K562 (cell line): ENCODE measurements at regions not wholly inside any gene's neighbourhood (a gene's known extent, or its start where the extent isn't known, plus 50 kb on each side); places are given as distances from the start of the nearest gene placed in this dataset.

Source experiments
- ATAC-seq: fragments of 200-7000 bp; cut with Tn5 transposase; 3 replicates; pipeline ENCODE4 v1.9.1; 2020; ENCODE audit warnings: moderate library complexity
- BruUV-seq: library from RNA; stranded (reverse); fragments of 400-500 nt; replicated peaks from 2 replicates; lab custom pipeline; 2021; lab: Mats Ljungman, UMichigan
- CTCF ChIA-PET: fragments of 300-600 bp; formaldehyde crosslinking; extraction: SDS; loops from one replicate; lab custom pipeline; 2021; ENCODE audit warnings: low intra/inter-chr PET ratio; lab: Yijun Ruan, JAX
- POLR2A ChIA-PET: fragments of 300-600, 350-650 bp; sonication (Branson Sonifier 250); formaldehyde crosslinking; extraction: SDS; loops from one replicate; lab custom pipeline; 2021; ENCODE audit warnings: antibody characterized with exemption, inconsistent platforms; lab: Yijun Ruan, JAX
- DNase-seq, 4 experiments: peaks; one replicate each; pipeline versions ENCODE4 v3.0.0 to v3.0.0-alpha.2; 2011 to 2018; ENCODE audit warnings: low spot score in 3 of 4, mixed read lengths in 3 of 4; ENCODE audit errors: extremely low read depth in 1 of 4
- FAIRE-seq: peaks from 2 replicates; lab custom pipeline; 2011; peaks lifted over from hg19 to GRCh38; lab: Jason Lieb, UNC
- H2AFZ ChIP-seq: 2 replicates; pipeline ENCODE4 v1.6.0; 2011; ENCODE audit warnings: low read depth, low read length, control low read depth, inconsistent platforms
- H3K27ac ChIP-seq: fragments of 200-600 bp; 3 replicates; pipeline ENCODE4 v1.8.0; 2011; ENCODE audit warnings: low read depth, mild to moderate bottlenecking, control low read depth, inconsistent platforms, low read length, moderate library complexity, mixed read lengths; ENCODE audit errors: extremely low read depth
- H3K27me3 ChIP-seq, 2 experiments: fragments of 300-600 bp in 1 of 2; 2 replicates in 1 of 2; 3 replicates in 1 of 2; pipeline versions ENCODE4 v1.6.0 to v1.8.0; 2011; ENCODE audit warnings: inconsistent platforms in 2 of 2, low read length in 2 of 2, mild to moderate bottlenecking in 1 of 2, mixed read lengths in 1 of 2, moderate library complexity in 1 of 2; ENCODE audit not compliant: control insufficient read depth in 2 of 2, insufficient read depth in 2 of 2
- H3K36me3 ChIP-seq: fragments of 300-600 bp; 3 replicates; pipeline ENCODE4 v1.8.0; 2011; ENCODE audit warnings: mild to moderate bottlenecking, low read length, inconsistent platforms; ENCODE audit not compliant: control insufficient read depth, insufficient read depth
- H3K4me1 ChIP-seq, 2 experiments: fragments of 200-600 bp in 1 of 2; replicated peaks in 1 of 2; 2 replicates in 1 of 2; 3 replicates in 1 of 2; pipeline versions ENCODE4 v1.5.1 to v1.8.0; 2011; ENCODE audit warnings: inconsistent platforms in 2 of 2, low read length in 2 of 2, mild to moderate bottlenecking in 1 of 2, mixed read lengths in 1 of 2, moderate library complexity in 1 of 2; ENCODE audit not compliant: control insufficient read depth in 2 of 2, insufficient read depth in 2 of 2
- H3K4me2 ChIP-seq: 2 replicates; pipeline ENCODE4 v1.6.1; 2011; ENCODE audit warnings: low read length, control low read depth, inconsistent platforms, mixed read lengths; ENCODE audit not compliant: insufficient read depth
- H3K4me3 ChIP-seq: fragments of 200-600 bp; sonication (generic), shearing (Covaris generic); 2 replicates; pipeline ENCODE4 v1.5.1; 2016; ENCODE audit warnings: control low read depth, inconsistent platforms
- H3K79me2 ChIP-seq: fragments of 200-600 bp; 3 replicates; pipeline ENCODE4 v1.8.0; 2011; ENCODE audit warnings: low read length, inconsistent platforms; ENCODE audit not compliant: control insufficient read depth, insufficient read depth
- H3K9ac ChIP-seq, 2 experiments: 2 replicates each; pipeline versions ENCODE4 v1.6.0 to v1.6.1; 2011; ENCODE audit warnings: low read depth in 2 of 2, low read length in 2 of 2, control low read depth in 1 of 2, inconsistent platforms in 1 of 2, mild to moderate bottlenecking in 1 of 2, mixed read lengths in 1 of 2; ENCODE audit not compliant: insufficient read depth in 1 of 2
- H3K9me1 ChIP-seq: one replicate; pipeline ENCODE4 v1.6.0; 2011; ENCODE audit warnings: inconsistent platforms, mild to moderate bottlenecking, low read length, moderate library complexity; ENCODE audit not compliant: control insufficient read depth, insufficient read depth
- H3K9me3 ChIP-seq: replicated peaks from 2 replicates; pipeline ENCODE4 v1.5.1; 2011; ENCODE audit warnings: low read depth, low read length, inconsistent platforms; ENCODE audit not compliant: control insufficient read depth, insufficient read depth
- H4K20me1 ChIP-seq: replicated peaks from 2 replicates; pipeline ENCODE4 v1.6.1; 2011; ENCODE audit warnings: low read length, inconsistent platforms, mixed read lengths; ENCODE audit not compliant: control insufficient read depth, insufficient read depth
- BRF1 ChIP-seq: IDR thresholded peaks from 3 replicates; pipeline ENCODE4 v1.6.1; 2011; ENCODE audit warnings: borderline replicate concordance, mild to moderate bottlenecking; ENCODE audit not compliant: insufficient read length; ENCODE audit errors: extremely low read depth
- CEBPB ChIP-seq: fragments of 450-650 bp; IDR thresholded peaks from 2 replicates; pipeline ENCODE4 v1.6.1; 2016; ENCODE audit warnings: missing genetic modification characterization, missing compliant biosample characterization
- DNMT1 ChIP-seq: fragments of 450-650 bp; IDR thresholded peaks from 2 replicates; pipeline ENCODE4 v1.6.1; 2016; ENCODE audit warnings: antibody characterized with exemption, mild to moderate bottlenecking
- FOXA3 ChIP-seq, 2 experiments: fragments of 450-650 bp in 1 of 2; sonication (generic) in 1 of 2; formaldehyde crosslinking; IDR thresholded peaks in 1 of 2; conservative IDR thresholded peaks in 1 of 2; 2 replicates each; pipeline versions ENCODE4 v1.4.0 to v1.8.0; 2020 to 2022; ENCODE audit warnings: mild to moderate bottlenecking in 2 of 2, missing genetic modification reagents in 1 of 2
- FOXO4 ChIP-seq: fragments of 450-650 bp; formaldehyde crosslinking; IDR thresholded peaks from 2 replicates; pipeline ENCODE4 v1.4.0; 2020; ENCODE audit warnings: mild to moderate bottlenecking, moderate library complexity
- IFI16 ChIP-seq: fragments of 250-450 bp; sonication (Bioruptor Pico); IDR thresholded peaks from 2 replicates; pipeline ENCODE4 v2.1.2; 2022; ENCODE audit warnings: mild to moderate bottlenecking, inconsistent platforms
- IRF9 ChIP-seq: fragments of 450-650 bp; IDR thresholded peaks from 2 replicates; pipeline ENCODE4 v1.6.1; 2016; ENCODE audit warnings: missing biosample characterization, missing genetic modification characterization
- MAFF ChIP-seq: IDR thresholded peaks from 2 replicates; pipeline ENCODE4 v1.6.1; 2012; ENCODE audit warnings: low read length, improper control_type of control experiment
- MITF ChIP-seq: IDR thresholded peaks from 2 replicates; pipeline ENCODE4 v1.6.1; 2014; ENCODE audit warnings: antibody characterized with exemption
- MYBL2 ChIP-seq, 2 experiments: fragments of 450-650 bp in 1 of 2; sonication (generic) in 1 of 2; formaldehyde crosslinking in 1 of 2; IDR thresholded peaks; 2 replicates each; pipeline versions ENCODE4 v1.6.1 to v1.8.1; 2017 to 2022; ENCODE audit warnings: borderline replicate concordance in 1 of 2, inconsistent platforms in 1 of 2, low read depth in 1 of 2, mild to moderate bottlenecking in 1 of 2, missing genetic modification reagents in 1 of 2, moderate library complexity in 1 of 2
- NBN ChIP-seq: fragments of 450-650 bp; IDR thresholded peaks from 2 replicates; pipeline ENCODE4 v1.6.1; 2016; ENCODE audit warnings: low read depth, mild to moderate bottlenecking
- PML ChIP-seq: IDR thresholded peaks from 2 replicates; pipeline ENCODE4 v1.6.1; 2012; ENCODE audit warnings: low read length, inconsistent platforms
- RCOR1 ChIP-seq, 2 experiments: IDR thresholded peaks; 2 replicates each; pipeline ENCODE4 v1.6.1; 2012; ENCODE audit warnings: low read depth in 2 of 2, low read length in 2 of 2, borderline replicate concordance in 1 of 2, improper control_type of control experiment in 1 of 2
- RFX5 ChIP-seq: IDR thresholded peaks from 2 replicates; pipeline ENCODE4 v1.6.1; 2011; ENCODE audit warnings: low read depth, mild to moderate bottlenecking, improper control_type of control experiment, low read length
- SMAD2 ChIP-seq: fragments of 150-350 bp; IDR thresholded peaks from 2 replicates; pipeline ENCODE4 v1.6.1; 2014; ENCODE audit warnings: low read depth, mild to moderate bottlenecking, low read length
- SMARCE1 ChIP-seq: fragments of 450-650 bp; IDR thresholded peaks from 2 replicates; pipeline ENCODE4 v1.7.1; 2016; ENCODE audit warnings: mild to moderate bottlenecking
- U2AF2 ChIP-seq: fragments of 200-400 bp; formaldehyde crosslinking; optimal IDR thresholded peaks from 2 replicates; pipeline ENCODE3; 2017; ENCODE audit warnings: low read depth, mild to moderate bottlenecking, low read length
- VEZF1 ChIP-seq: fragments of 200-800 bp; sonication (Bioruptor generic); IDR thresholded peaks from 2 replicates; pipeline ENCODE4 v1.6.1; 2017; ENCODE audit warnings: missing genetic modification characterization, missing compliant biosample characterization
- ZNF57 ChIP-seq: fragments of 450-650 bp; formaldehyde crosslinking; IDR thresholded peaks from 2 replicates; pipeline ENCODE4 v1.4.0; 2020; ENCODE audit warnings: mild to moderate bottlenecking, moderate library complexity
- WGBS: fragments of 100-300 bp; shearing (Covaris generic); methylation state at CpG from one replicate; pipeline ENCODE4 v1.1.6; 2016; ENCODE audit warnings: low coverage, mixed read lengths; ENCODE audit not compliant: insufficient coverage; ENCODE audit errors: missing lambda C conversion rate; 5-methylcytosine and 5-hydroxymethylcytosine counted together
- in situ Hi-C: fragments of 300-500 bp; cut with MboI; formaldehyde crosslinking; loops from 4 replicates; pipeline ENCODE4 v1.15.0; 2018; ENCODE audit warnings: inconsistent platforms, mixed read lengths
- intact Hi-C: fragments of 100-400 bp; cut with micrococcal nuclease; formaldehyde crosslinking; loops from 2 replicates; pipeline ENCODE4 v1.14.2; 2022

GRCh38 chr18:22604986-22605421 is 187.3 kb upstream of the CTAGE1 start (continued):
- no peak for TF ChIP-seq VEZF1 (CRISPR knock-in tag)
- TF ChIP-seq SMAD2 = no peak
- no peak for TF ChIP-seq DNMT1
- no peak for TF ChIP-seq RCOR1 (IDR thresholded peaks at IDR 0.05; ENCODE audit: borderline replicate concordance in 1 of 2, low read depth in 2 of 2, low read length in 2 of 2)
- TF ChIP-seq U2AF2 = no peak
- TF ChIP-seq NBN = no peak
- TF ChIP-seq MITF = no peak
- no peak for TF ChIP-seq MAFF
- no peak for TF ChIP-seq MYBL2 (IDR thresholded peaks at IDR 0.05; ENCODE audit: low read depth)
- no peak for TF ChIP-seq MYBL2 (CRISPR knock-in tag; IDR thresholded peaks at IDR 0.05; ENCODE audit: borderline replicate concordance)

GRCh38 chr18:22605736-22606135 is 188.0 kb upstream of the CTAGE1 start:
- intact Hi-C loops = no loop called here
- Histone ChIP-seq H4K20me1 (no peaks in the 10 kb centered on the region), H3K4me3 (no peak overlapping the region), H3K4me2 (no peak overlapping the region), H2AFZ (no peak overlapping the region), H3K27ac (no peak overlapping the region), H3K36me3 (no peaks in the 10 kb centered on the region), H3K79me2 (no peaks in the 10 kb centered on the region), H3K9me1 (no peaks in the 10 kb centered on the region), H3K9me3 (no peaks in the 10 kb centered on the region), H3K9ac (no peak overlapping the region), H3K4me1 (no peaks in the 10 kb centered on the region), H3K27me3 (peaks cover 9 to 21% of the 10 kb centered on the region in 2 experiments)
- BruUV-seq = no TSS peak
- CTCF ChIA-PET = no interaction called here
- 1% methylated on average over 4 of the region's 4 CpGs for WGBS
- POLR2A ChIA-PET = no interaction called here
- TF ChIP-seq FOXO4 (CRISPR knock-in tag) = no peak
- TF ChIP-seq SMARCE1 = no peak
- no peak for TF ChIP-seq PML
- TF ChIP-seq RFX5 = no peak
- no peak for TF ChIP-seq IFI16
- TF ChIP-seq CEBPB = no peak
- no peak for TF ChIP-seq ZNF57 (CRISPR knock-in tag)
- TF ChIP-seq BRF1 = no peak
- no peak for TF ChIP-seq IRF9
- TF ChIP-seq FOXA3 (CRISPR knock-in tag; conservative IDR thresholded peaks at IDR 0.05 in 1 of 2, IDR thresholded peaks at IDR 0.05 in 1 of 2) = no peak
- in situ Hi-C loops = no loop called here
- no peak for FAIRE-seq
- no peak for DNase-seq
- ATAC-seq = no peak
